ENCODE measurements at regions not wholly inside any gene's neighbourhood (a gene's known extent, or its start where the extent isn't known, plus 50 kb on each side); places are given as distances from the start of the nearest gene placed in this dataset.
"Not testable (repeated sequence)": the region's sequence is repeated elsewhere in the genome, so short reads cannot be mapped to it uniquely, and the experiment has no call there.

DNA sequence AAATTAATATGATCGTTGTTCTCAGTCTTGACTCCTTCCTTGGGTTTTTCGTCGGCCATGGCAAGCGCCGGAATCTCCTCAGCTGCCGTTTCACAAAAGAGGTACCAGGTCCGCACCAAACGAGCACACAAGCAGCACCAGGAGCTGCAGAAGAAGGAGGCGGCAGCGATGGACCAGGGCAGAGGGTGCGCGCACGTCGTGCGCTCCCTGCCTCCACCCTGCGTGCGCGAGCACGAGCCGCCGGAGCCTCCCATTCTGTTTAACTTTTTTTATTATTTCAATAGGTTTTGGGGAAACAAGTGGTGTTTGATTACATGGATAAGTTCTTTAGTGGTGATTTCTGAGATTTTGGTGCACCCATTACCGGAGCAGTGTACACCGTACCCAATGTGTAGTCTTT, 158.2 kb downstream of the PLS3 start:
- no peak overlapping the region for H3K9ac ChIP-seq (ENCODE audit: extremely low read depth, insufficient read length, low read length)
- peaks cover 16 to 25% of the 10 kb centered on the region in 2 experiments for H3K4me1 Mint-ChIP-seq
- H3K36me3 Mint-ChIP-seq (ENCODE audit: insufficient read depth in 1 of 3, low read depth in 3 of 3) = no peaks in the 10 kb centered on the region
- no peak overlapping the region for H3K56ac ChIP-seq (ENCODE audit: insufficient read length, low read depth, low read length)
- no peaks in the 10 kb centered on the region for H3K4me1 ChIP-seq (ENCODE audit: insufficient read depth, low read length)
- no peak overlapping the region for H2BK120ac ChIP-seq (ENCODE audit: low read depth, low read length, poor library complexity, severe bottlenecking)
- H3K14ac ChIP-seq (ENCODE audit: insufficient read depth, low read length) = no peak overlapping the region; the same call in 1 of the 2 replicates
- DNase-seq = no peak
- H3K4me3 Mint-ChIP-seq = no peak overlapping the region
- no peak overlapping the region for H2AFZ ChIP-seq (ENCODE audit: low read length)
- no peak overlapping the region for H4K91ac ChIP-seq (ENCODE audit: insufficient read length, low read depth, low read length)
- H3K79me2 ChIP-seq (ENCODE audit: insufficient read depth, low read length) = no peaks in the 10 kb centered on the region
- no CpG with 5 or more reads among the region's 23 CpGs for WGBS (ENCODE audit: extremely low coverage, insufficient read length, low lambda C conversion rate)
- no peak overlapping the region for H3K23ac ChIP-seq (ENCODE audit: insufficient read length, low read depth, low read length)
- TF ChIP-seq, protein P1, sequence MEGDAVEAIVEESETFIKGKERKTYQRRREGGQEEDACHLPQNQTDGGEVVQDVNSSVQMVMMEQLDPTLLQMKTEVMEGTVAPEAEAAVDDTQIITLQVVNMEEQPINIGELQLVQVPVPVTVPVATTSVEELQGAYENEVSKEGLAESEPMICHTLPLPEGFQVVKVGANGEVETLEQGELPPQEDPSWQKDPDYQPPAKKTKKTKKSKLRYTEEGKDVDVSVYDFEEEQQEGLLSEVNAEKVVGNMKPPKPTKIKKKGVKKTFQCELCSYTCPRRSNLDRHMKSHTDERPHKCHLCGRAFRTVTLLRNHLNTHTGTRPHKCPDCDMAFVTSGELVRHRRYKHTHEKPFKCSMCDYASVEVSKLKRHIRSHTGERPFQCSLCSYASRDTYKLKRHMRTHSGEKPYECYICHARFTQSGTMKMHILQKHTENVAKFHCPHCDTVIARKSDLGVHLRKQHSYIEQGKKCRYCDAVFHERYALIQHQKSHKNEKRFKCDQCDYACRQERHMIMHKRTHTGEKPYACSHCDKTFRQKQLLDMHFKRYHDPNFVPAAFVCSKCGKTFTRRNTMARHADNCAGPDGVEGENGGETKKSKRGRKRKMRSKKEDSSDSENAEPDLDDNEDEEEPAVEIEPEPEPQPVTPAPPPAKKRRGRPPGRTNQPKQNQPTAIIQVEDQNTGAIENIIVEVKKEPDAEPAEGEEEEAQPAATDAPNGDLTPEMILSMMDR (conservative IDR thresholded peaks at IDR 0.05) = no peak
- no peaks in the 10 kb centered on the region for H4K20me1 ChIP-seq (ENCODE audit: control insufficient read depth, insufficient read depth, insufficient read length)
- H3K27ac ChIP-seq (ENCODE audit: insufficient read length, low read depth, low read length) = no peak overlapping the region
- H3K23me2 ChIP-seq (ENCODE audit: insufficient read length, low read depth, low read length, poor library complexity, severe bottlenecking) = no peaks in the 10 kb centered on the region
- H3K27me3 Mint-ChIP-seq (ENCODE audit: low read depth) = no peaks in the 10 kb centered on the region
- H4K8ac ChIP-seq (replicated peaks; ENCODE audit: insufficient read length, low read depth, low read length) = no peak overlapping the region
- no peak overlapping the region for H2BK15ac ChIP-seq (ENCODE audit: low read depth, low read length)
- H4K5ac ChIP-seq (ENCODE audit: insufficient read length, low read depth, low read length) = no peak overlapping the region
- no peak overlapping the region for H3T11ph ChIP-seq (ENCODE audit: low read length)
- no peaks in the 10 kb centered on the region for H3K79me1 ChIP-seq (ENCODE audit: insufficient read depth, low read depth, low read length, poor library complexity, severe bottlenecking)
- no peak overlapping the region for H2BK5ac ChIP-seq (ENCODE audit: insufficient read length, low read length)
- no peaks in the 10 kb centered on the region for H3K9me3 ChIP-seq (ENCODE audit: control insufficient read depth, low read depth, low read length)
- peaks cover 0 to 5% of the 10 kb centered on the region in 2 experiments; a peak in 1 of 5 replicates for H3K9me3 Mint-ChIP-seq
- H3K4ac ChIP-seq (ENCODE audit: low read depth, low read length) = no peak overlapping the region
- no peak overlapping the region for H3K18ac ChIP-seq (ENCODE audit: insufficient read length, low read depth, low read length)
- H3K27ac Mint-ChIP-seq = no peak overlapping the region
- no peak overlapping the region for H3K4me2 ChIP-seq (ENCODE audit: insufficient read depth, insufficient read length, low read length)
- no peaks in the 10 kb centered on the region for H3K27me3 ChIP-seq (ENCODE audit: insufficient read depth, low read length)
- no peak overlapping the region for H2BK20ac ChIP-seq (ENCODE audit: low read depth, low read length, poor library complexity, severe bottlenecking)
- no peak overlapping the region for H2AK5ac ChIP-seq (ENCODE audit: insufficient read length, low read length)
- H2BK12ac ChIP-seq (ENCODE audit: insufficient read length, low read depth, low read length) = no peak overlapping the region

DNA sequence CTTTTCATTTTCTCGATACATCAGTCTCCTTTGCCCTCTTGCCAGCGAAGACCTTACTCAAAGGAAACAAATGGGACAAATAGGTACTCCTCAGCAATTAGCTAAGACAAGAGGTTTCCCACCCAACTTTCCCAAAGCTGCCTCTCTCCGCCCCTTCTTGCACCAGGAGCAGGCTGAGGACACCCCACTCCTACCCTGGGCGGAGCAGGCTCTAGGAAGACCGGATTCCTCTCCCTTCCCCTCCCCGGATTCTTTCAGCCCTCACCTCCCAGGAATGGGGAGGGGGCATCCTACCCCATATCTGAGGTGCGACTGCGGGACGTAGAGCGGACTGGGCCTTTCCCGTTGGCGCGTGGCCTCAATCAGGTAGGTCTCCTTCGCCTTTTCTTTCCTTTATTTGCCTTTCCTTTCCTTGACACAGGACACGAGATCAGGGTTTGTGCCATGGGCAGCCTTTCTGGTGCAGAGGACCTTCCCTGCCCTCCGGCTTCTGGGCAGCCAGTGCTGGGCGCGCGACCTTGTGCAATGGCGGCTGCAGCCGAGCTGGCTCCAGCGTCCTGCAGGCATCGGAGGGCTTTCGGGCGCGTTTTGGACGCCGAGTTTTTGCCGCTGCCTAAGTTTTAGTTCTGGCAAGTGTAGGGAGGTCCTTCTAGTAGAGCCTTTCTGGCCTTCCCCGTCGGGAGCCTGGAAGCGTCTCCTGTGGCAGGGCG, 161.9 kb downstream of the PLS3 start:
- not testable (repeated sequence) for H2BK15ac ChIP-seq (ENCODE audit: low read depth, low read length); H3K27me3 Mint-ChIP-seq (ENCODE audit: low read depth); H4K20me1 ChIP-seq (ENCODE audit: control insufficient read depth, insufficient read depth, insufficient read length); H3K79me1 ChIP-seq (ENCODE audit: insufficient read depth, low read depth, low read length, poor library complexity, severe bottlenecking); H2AK5ac ChIP-seq (ENCODE audit: insufficient read length, low read length); H2BK5ac ChIP-seq (ENCODE audit: insufficient read length, low read length); H3K4me1 ChIP-seq (ENCODE audit: insufficient read depth, low read length); H3K18ac ChIP-seq (ENCODE audit: insufficient read length, low read depth, low read length); H3K4me3 Mint-ChIP-seq; H3K36me3 Mint-ChIP-seq (ENCODE audit: insufficient read depth in 1 of 3, low read depth in 3 of 3); H3K23me2 ChIP-seq (ENCODE audit: insufficient read length, low read depth, low read length, poor library complexity, severe bottlenecking); H3K14ac ChIP-seq (ENCODE audit: insufficient read depth, low read length); H3K9me3 Mint-ChIP-seq; H4K5ac ChIP-seq (ENCODE audit: insufficient read length, low read depth, low read length); H3K79me2 ChIP-seq (ENCODE audit: insufficient read depth, low read length); H2BK20ac ChIP-seq (ENCODE audit: low read depth, low read length, poor library complexity, severe bottlenecking); H3K56ac ChIP-seq (ENCODE audit: insufficient read length, low read depth, low read length); H3K9ac ChIP-seq (ENCODE audit: extremely low read depth, insufficient read length, low read length); H3K9me3 ChIP-seq (ENCODE audit: control insufficient read depth, low read depth, low read length); H3T11ph ChIP-seq (ENCODE audit: low read length); DNase-seq; H4K8ac ChIP-seq (replicated peaks; ENCODE audit: insufficient read length, low read depth, low read length); H3K23ac ChIP-seq (ENCODE audit: insufficient read length, low read depth, low read length); H3K27ac ChIP-seq (ENCODE audit: insufficient read length, low read depth, low read length); H2BK12ac ChIP-seq (ENCODE audit: insufficient read length, low read depth, low read length); H2AFZ ChIP-seq (ENCODE audit: low read length); H2BK120ac ChIP-seq (ENCODE audit: low read depth, low read length, poor library complexity, severe bottlenecking); H3K4ac ChIP-seq (ENCODE audit: low read depth, low read length); H3K4me2 ChIP-seq (ENCODE audit: insufficient read depth, insufficient read length, low read length); H3K27me3 ChIP-seq (ENCODE audit: insufficient read depth, low read length); H3K27ac Mint-ChIP-seq; H4K91ac ChIP-seq (ENCODE audit: insufficient read length, low read depth, low read length)
- H3K4me1 Mint-ChIP-seq = peaks cover 15 to 26% of the 10 kb centered on the region in 2 experiments
- no CpG with 5 or more reads among the region's 33 CpGs for WGBS (ENCODE audit: extremely low coverage, insufficient read length, low lambda C conversion rate)

All from H9 (cell line).